Neural cell (in vitro differentiated cells): ENCODE measurements at regions not wholly inside any gene's neighbourhood (a gene's known extent, or its start where the extent isn't known, plus 50 kb on each side); places are given as distances from the start of the nearest gene placed in this dataset.

ENCODE experiments used
- MXI1 ChIP-seq: fragments of 450-650 bp; conservative IDR thresholded peaks from 2 replicates; pipeline ENCODE4 v1.6.1; 2014; ENCODE audit warnings: antibody characterized with exemption, mild to moderate bottlenecking; ENCODE audit not compliant: poor library complexity, severe bottlenecking
- RAD21 ChIP-seq: fragments of 450-650 bp; conservative IDR thresholded peaks from 2 replicates; pipeline ENCODE4 v1.6.1; 2014; ENCODE audit warnings: antibody characterized with exemption, mild to moderate bottlenecking, moderate library complexity
- TF ChIP-seq, protein P1 (sequence below): fragments of 450-650 bp; IDR thresholded peaks from 2 replicates; pipeline ENCODE4 v1.5.1; 2014; ENCODE audit warnings: antibody characterized with exemption, mild to moderate bottlenecking, moderate library complexity; ENCODE audit not compliant: poor library complexity, severe bottlenecking

DNA sequence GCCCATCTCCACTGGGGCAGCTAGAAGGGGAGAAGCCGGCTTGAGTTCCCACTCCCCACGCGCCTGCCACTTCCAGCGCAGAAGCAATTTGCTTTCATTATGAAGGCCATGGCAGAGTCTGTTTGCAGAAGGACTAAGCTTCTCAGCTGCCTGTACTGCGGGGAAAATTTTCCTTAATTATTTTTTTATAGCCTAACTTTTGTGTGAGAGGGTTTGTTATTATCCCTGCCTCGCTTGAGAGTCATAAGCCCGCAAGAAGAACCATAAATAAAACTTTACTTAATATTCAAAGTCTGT is 56.0 kb upstream of the DLK1 start:
- no peak for TF ChIP-seq MXI1
- TF ChIP-seq, protein P1, sequence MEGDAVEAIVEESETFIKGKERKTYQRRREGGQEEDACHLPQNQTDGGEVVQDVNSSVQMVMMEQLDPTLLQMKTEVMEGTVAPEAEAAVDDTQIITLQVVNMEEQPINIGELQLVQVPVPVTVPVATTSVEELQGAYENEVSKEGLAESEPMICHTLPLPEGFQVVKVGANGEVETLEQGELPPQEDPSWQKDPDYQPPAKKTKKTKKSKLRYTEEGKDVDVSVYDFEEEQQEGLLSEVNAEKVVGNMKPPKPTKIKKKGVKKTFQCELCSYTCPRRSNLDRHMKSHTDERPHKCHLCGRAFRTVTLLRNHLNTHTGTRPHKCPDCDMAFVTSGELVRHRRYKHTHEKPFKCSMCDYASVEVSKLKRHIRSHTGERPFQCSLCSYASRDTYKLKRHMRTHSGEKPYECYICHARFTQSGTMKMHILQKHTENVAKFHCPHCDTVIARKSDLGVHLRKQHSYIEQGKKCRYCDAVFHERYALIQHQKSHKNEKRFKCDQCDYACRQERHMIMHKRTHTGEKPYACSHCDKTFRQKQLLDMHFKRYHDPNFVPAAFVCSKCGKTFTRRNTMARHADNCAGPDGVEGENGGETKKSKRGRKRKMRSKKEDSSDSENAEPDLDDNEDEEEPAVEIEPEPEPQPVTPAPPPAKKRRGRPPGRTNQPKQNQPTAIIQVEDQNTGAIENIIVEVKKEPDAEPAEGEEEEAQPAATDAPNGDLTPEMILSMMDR, result no peak
- no peak for TF ChIP-seq RAD21
